ENCODE measurements at regions not wholly inside any gene's neighbourhood (a gene's known extent, or its start where the extent isn't known, plus 50 kb on each side); places are given as distances from the start of the nearest gene placed in this dataset.
A peak's percentile ranks its signal among the peaks of the same experiment; 100 is the strongest.
"Not testable (repeated sequence)": the region's sequence is repeated elsewhere in the genome, so short reads cannot be mapped to it uniquely, and the experiment has no call there.

- peak; percentile 90 for TF ChIP-seq CTCF (IDR thresholded peaks at IDR 0.05; ENCODE audit: insufficient read depth, low read length, severe bottlenecking)
- no peaks in the 10 kb centered on the region for H3K36me3 ChIP-seq (ENCODE audit: control insufficient read depth, insufficient read depth, low read length)
- FAIRE-seq (no peak), DNase-seq (ENCODE audit: low read depth) (peak; percentile 72)
- H3K27me3 ChIP-seq (ENCODE audit: control insufficient read depth, insufficient read depth, low read length), result no peaks in the 10 kb centered on the region
- no peak overlapping the region for H3K4me3 ChIP-seq (ENCODE audit: low read depth, low read length)
Measured at GRCh38 chr5:69007726-69008368, 86.0 kb upstream of the SLC30A5 start.

- TF ChIP-seq CTCF (IDR thresholded peaks at IDR 0.05; ENCODE audit: insufficient read depth, low read length, severe bottlenecking), result no peak
- H3K27me3 ChIP-seq (ENCODE audit: control insufficient read depth, insufficient read depth, low read length), result no peaks in the 10 kb centered on the region
- FAIRE-seq (no peak), DNase-seq (ENCODE audit: low read depth) (no peak)
- H3K36me3 ChIP-seq (ENCODE audit: control insufficient read depth, insufficient read depth, low read length), result no peaks in the 10 kb centered on the region
- no peak overlapping the region for H3K4me3 ChIP-seq (ENCODE audit: low read depth, low read length)
Measured at GRCh38 chr5:69010476-69010875, 83.3 kb upstream of the SLC30A5 start.

- no peak for DNase-seq (ENCODE audit: low read depth)
- no peaks in the 10 kb centered on the region for H3K36me3 ChIP-seq (ENCODE audit: control insufficient read depth, insufficient read depth, low read length)
- no peak for FAIRE-seq
- H3K4me3 ChIP-seq (ENCODE audit: low read depth, low read length), result no peak overlapping the region
- TF ChIP-seq CTCF (IDR thresholded peaks at IDR 0.05; ENCODE audit: insufficient read depth, low read length, severe bottlenecking), result no peak
- no peaks in the 10 kb centered on the region for H3K27me3 ChIP-seq (ENCODE audit: control insufficient read depth, insufficient read depth, low read length)
Measured at GRCh38 chr5:69011910-69012309, 81.9 kb upstream of the SLC30A5 start.

- Histone ChIP-seq H3K27me3 (ENCODE audit: control insufficient read depth, insufficient read depth, low read length) (no peaks in the 10 kb centered on the region), H3K4me3 (ENCODE audit: low read depth, low read length) (no peak overlapping the region), H3K36me3 (ENCODE audit: control insufficient read depth, insufficient read depth, low read length) (no peaks in the 10 kb centered on the region)
- FAIRE-seq (no peak), DNase-seq (ENCODE audit: low read depth) (no peak)
- no peak for TF ChIP-seq CTCF (IDR thresholded peaks at IDR 0.05; ENCODE audit: insufficient read depth, low read length, severe bottlenecking)
Measured at GRCh38 chr5:69013481-69013880, 80.3 kb upstream of the SLC30A5 start.

GRCh38 chr5:69014007-69014406 is 79.8 kb upstream of the SLC30A5 start:
- H3K4me3 ChIP-seq (ENCODE audit: low read depth, low read length); FAIRE-seq; DNase-seq (ENCODE audit: low read depth); H3K36me3 ChIP-seq (ENCODE audit: control insufficient read depth, insufficient read depth, low read length); H3K27me3 ChIP-seq (ENCODE audit: control insufficient read depth, insufficient read depth, low read length): not testable (repeated sequence)

- H3K4me3 ChIP-seq (ENCODE audit: low read depth, low read length), result no peak overlapping the region
- FAIRE-seq (no peak), DNase-seq (ENCODE audit: low read depth) (no peak)
- H3K27me3 ChIP-seq (ENCODE audit: control insufficient read depth, insufficient read depth, low read length), result peaks cover 2% of the 10 kb centered on the region
- no peaks in the 10 kb centered on the region for H3K36me3 ChIP-seq (ENCODE audit: control insufficient read depth, insufficient read depth, low read length)
- no peak for TF ChIP-seq CTCF (IDR thresholded peaks at IDR 0.05; ENCODE audit: insufficient read depth, low read length, severe bottlenecking)
Measured at GRCh38 chr5:69019668-69020375, 74.0 kb upstream of the SLC30A5 start.

Measured in bronchial epithelial cell (primary cell).